ENCODE measurements at regions not wholly inside any gene's neighbourhood (a gene's known extent, or its start where the extent isn't known, plus 50 kb on each side); places are given as distances from the start of the nearest gene placed in this dataset.

DNA sequence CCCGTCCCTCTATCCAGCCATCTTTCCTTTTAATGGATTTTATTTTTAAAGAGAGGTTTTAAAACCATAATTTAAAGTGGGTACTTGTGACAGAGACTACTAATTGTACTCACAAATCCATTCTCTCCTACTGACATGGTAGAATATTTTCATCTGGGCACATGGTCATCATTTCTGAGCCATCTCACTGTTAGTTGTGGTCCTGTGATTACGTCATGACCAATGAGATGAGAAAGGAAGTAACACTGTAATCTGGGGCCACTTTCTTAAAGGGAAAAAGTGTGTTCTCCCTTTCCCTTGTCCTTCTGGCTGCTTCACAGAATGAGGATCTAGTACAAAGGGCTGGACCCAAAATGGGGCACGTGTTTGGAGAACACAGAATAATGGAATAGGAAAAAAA is 538.7 kb downstream of the CMPK2 start:
- TF ChIP-seq, protein P1, sequence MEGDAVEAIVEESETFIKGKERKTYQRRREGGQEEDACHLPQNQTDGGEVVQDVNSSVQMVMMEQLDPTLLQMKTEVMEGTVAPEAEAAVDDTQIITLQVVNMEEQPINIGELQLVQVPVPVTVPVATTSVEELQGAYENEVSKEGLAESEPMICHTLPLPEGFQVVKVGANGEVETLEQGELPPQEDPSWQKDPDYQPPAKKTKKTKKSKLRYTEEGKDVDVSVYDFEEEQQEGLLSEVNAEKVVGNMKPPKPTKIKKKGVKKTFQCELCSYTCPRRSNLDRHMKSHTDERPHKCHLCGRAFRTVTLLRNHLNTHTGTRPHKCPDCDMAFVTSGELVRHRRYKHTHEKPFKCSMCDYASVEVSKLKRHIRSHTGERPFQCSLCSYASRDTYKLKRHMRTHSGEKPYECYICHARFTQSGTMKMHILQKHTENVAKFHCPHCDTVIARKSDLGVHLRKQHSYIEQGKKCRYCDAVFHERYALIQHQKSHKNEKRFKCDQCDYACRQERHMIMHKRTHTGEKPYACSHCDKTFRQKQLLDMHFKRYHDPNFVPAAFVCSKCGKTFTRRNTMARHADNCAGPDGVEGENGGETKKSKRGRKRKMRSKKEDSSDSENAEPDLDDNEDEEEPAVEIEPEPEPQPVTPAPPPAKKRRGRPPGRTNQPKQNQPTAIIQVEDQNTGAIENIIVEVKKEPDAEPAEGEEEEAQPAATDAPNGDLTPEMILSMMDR (conservative IDR thresholded peaks at IDR 0.05): no peak
- TF ChIP-seq EZH2 (IDR thresholded peaks at IDR 0.05; ENCODE audit: low read depth): no peak

Data from PC-9 (cell line).